Stomach (tissue), 4 donors: ENCODE measurements at regions not wholly inside any gene's neighbourhood (a gene's known extent, or its start where the extent isn't known, plus 50 kb on each side); places are given as distances from the start of the nearest gene placed in this dataset.

Source experiments
- CTCF ChIP-seq, 7 experiments: fragments of 450-650 bp in 4 of 7; fragments of 200-600 bp in 3 of 7; sonication (generic) in 3 of 7; IDR thresholded peaks; one replicate each; pipeline ENCODE4 v1.5.1; 2016 to 2019; ENCODE audit warnings: antibody characterized with exemption in 7 of 7, control low read depth in 2 of 7, mild to moderate bottlenecking in 1 of 7
- EP300 ChIP-seq: sonication (generic); formaldehyde crosslinking; IDR thresholded peaks from one replicate; pipeline ENCODE4 v1.6.1; 2017; ENCODE audit warnings: antibody characterized with exemption
- POLR2A ChIP-seq, 4 donors: fragments of 450-650 bp; IDR thresholded peaks; one replicate each; pipeline ENCODE4 v1.6.1; 2016; ENCODE audit warnings: antibody characterized with exemption in 4 of 4, control low read depth in 2 of 4, mild to moderate bottlenecking in 1 of 4, moderate library complexity in 1 of 4
- POLR2AphosphoS5 ChIP-seq, 3 donors: sonication (generic); formaldehyde crosslinking; IDR thresholded peaks; one replicate each; pipeline ENCODE4 v1.6.1; 2016; ENCODE audit warnings: antibody characterized with exemption in 3 of 3

DNA sequence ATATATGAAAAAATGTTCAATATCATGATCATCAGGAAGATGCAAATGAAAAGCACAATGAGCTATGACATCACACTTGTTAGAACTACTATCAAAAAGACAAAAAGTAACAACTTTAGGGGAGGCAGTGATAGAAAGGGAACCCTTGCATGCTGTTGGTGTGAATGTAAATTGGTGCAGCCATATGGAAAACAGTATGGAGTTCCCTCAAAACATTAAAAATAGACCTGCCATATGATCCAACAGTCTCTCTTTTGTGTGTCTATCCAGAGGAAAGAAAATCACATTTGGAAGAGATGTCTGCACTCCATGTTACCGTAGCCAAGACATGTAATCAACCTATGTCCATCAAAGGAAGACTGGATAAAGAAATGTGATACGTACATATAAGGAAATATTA, 92.3 kb upstream of the ALKAL2 start:
- TF ChIP-seq POLR2AphosphoS5 (IDR thresholded peaks at IDR 0.05) (no peak), CTCF (IDR thresholded peaks at IDR 0.05) (no peak), POLR2A (IDR thresholded peaks at IDR 0.05) (no peak), EP300 (no peak)
